Bronchial epithelial cell (primary cell): ENCODE measurements at regions not wholly inside any gene's neighbourhood (a gene's known extent, or its start where the extent isn't known, plus 50 kb on each side); places are given as distances from the start of the nearest gene placed in this dataset.

ENCODE experiments used
- DNase-seq: peaks from one replicate; pipeline ENCODE4 v3.0.0-alpha.2; 2010; ENCODE audit warnings: low read depth
- FAIRE-seq: peaks from 2 replicates; lab custom pipeline; 2011; peaks lifted over from hg19 to GRCh38; lab: Jason Lieb, UNC
- H3K27me3 ChIP-seq: 2 replicates; pipeline ENCODE4 v1.5.1; 2011; ENCODE audit warnings: low read length; ENCODE audit not compliant: control insufficient read depth, insufficient read depth
- H3K36me3 ChIP-seq: 2 replicates; pipeline ENCODE4 v1.5.1; 2011; ENCODE audit warnings: low read length; ENCODE audit not compliant: control insufficient read depth, insufficient read depth
- H3K4me3 ChIP-seq: 2 replicates; pipeline ENCODE4 v1.5.1; 2011; ENCODE audit warnings: mild to moderate bottlenecking, low read depth, low read length, control low read depth
- TF ChIP-seq, protein P1 (sequence below): IDR thresholded peaks from 2 replicates; pipeline ENCODE4 v1.5.1; 2011; ENCODE audit warnings: mild to moderate bottlenecking, moderate library complexity, low read length, control low read depth, inconsistent platforms; ENCODE audit not compliant: insufficient read depth, severe bottlenecking

GRCh38 chr11:45457649-45458048 is 171.5 kb upstream of the SYT13 start:
- TF ChIP-seq, protein P1, sequence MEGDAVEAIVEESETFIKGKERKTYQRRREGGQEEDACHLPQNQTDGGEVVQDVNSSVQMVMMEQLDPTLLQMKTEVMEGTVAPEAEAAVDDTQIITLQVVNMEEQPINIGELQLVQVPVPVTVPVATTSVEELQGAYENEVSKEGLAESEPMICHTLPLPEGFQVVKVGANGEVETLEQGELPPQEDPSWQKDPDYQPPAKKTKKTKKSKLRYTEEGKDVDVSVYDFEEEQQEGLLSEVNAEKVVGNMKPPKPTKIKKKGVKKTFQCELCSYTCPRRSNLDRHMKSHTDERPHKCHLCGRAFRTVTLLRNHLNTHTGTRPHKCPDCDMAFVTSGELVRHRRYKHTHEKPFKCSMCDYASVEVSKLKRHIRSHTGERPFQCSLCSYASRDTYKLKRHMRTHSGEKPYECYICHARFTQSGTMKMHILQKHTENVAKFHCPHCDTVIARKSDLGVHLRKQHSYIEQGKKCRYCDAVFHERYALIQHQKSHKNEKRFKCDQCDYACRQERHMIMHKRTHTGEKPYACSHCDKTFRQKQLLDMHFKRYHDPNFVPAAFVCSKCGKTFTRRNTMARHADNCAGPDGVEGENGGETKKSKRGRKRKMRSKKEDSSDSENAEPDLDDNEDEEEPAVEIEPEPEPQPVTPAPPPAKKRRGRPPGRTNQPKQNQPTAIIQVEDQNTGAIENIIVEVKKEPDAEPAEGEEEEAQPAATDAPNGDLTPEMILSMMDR: no peak
- DNase-seq: peak; percentile 49
- Histone ChIP-seq H3K4me3 (no peak overlapping the region), H3K27me3 (no peaks in the 10 kb centered on the region), H3K36me3 (no peaks in the 10 kb centered on the region)
- FAIRE-seq: no peak

DNA sequence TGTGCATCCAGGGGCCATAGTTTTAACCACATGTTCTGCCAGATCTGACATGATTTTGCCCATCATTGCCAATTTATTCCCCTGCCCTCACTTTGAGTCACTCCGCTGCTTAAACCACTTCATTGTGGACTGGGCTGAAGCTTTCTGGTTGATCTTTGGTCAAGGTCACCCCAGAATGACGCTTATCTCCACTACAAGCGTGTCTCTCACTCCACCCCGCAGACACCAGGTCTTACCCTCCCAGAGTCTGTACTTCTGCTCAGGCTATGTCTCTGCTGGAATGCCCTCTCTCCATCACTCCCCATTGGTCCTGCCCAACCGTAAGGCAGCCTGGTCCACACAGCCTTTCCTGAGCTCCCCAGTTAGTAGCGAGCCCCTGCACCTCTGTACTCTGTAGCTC is 170.5 kb upstream of the SYT13 start:
- peak; percentile 72 for FAIRE-seq
- Histone ChIP-seq H3K4me3 (no peak overlapping the region), H3K36me3 (no peaks in the 10 kb centered on the region), H3K27me3 (no peaks in the 10 kb centered on the region)
- no peak for DNase-seq
- TF ChIP-seq, protein P1: no peak

DNA sequence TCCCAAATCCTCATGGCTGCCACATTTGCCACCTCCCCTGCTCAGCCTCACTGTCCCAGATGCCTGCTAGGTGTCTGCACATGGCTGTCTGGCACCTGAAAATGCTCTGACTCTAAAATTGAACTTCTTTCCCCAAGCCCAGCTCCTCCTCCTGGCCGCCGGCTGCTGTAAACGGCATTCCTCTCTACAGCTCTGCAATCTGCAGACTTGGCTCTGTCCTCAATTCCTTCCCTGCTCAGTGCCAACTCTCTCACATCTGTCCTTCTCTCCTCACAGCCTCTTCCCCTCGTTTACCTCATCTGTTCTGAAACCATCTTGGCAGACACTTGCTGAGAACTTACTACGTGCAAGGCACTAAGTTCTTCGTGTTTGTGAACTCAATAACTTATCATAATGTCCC is 169.4 kb upstream of the SYT13 start:
- DNase-seq (no peak), FAIRE-seq (no peak)
- TF ChIP-seq, protein P1: no peak
- no peak overlapping the region for H3K4me3 ChIP-seq
- no peaks in the 10 kb centered on the region for H3K27me3 ChIP-seq
- no peaks in the 10 kb centered on the region for H3K36me3 ChIP-seq

GRCh38 chr11:45454917-45455401 is 168.8 kb upstream of the SYT13 start:
- DNase-seq: no peak
- TF ChIP-seq, protein P1: no peak
- no peaks in the 10 kb centered on the region for H3K36me3 ChIP-seq
- no peak for FAIRE-seq
- no peak overlapping the region for H3K4me3 ChIP-seq
- H3K27me3 ChIP-seq: no peaks in the 10 kb centered on the region

DNA sequence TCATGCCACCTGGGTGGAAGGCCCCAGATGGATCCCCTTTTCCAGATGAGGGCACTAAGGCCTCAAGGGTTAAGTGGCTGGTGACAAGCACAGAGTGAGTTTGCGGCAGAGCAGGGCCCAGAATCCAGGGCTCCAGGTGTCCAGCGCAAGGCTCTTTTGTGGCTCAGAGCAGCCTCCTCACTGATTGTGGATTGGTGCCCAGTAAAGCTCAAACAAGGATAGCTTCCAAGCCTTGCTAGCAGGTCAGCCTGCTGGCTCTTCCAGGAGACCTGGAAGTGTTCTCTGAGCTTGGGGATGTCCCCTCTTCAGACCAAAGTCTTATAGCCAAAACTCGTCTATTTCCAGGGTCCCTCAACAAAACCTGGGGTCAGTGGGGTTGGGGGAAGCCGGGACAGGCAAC is 167.6 kb upstream of the SYT13 start:
- Histone ChIP-seq H3K4me3 (no peak overlapping the region), H3K36me3 (no peaks in the 10 kb centered on the region), H3K27me3 (no peaks in the 10 kb centered on the region)
- FAIRE-seq: no peak
- TF ChIP-seq, protein P1: no peak
- DNase-seq: no peak

- TF ChIP-seq, protein P1: no peak
- H3K27me3 ChIP-seq: no peaks in the 10 kb centered on the region
- no peak overlapping the region for H3K4me3 ChIP-seq
- DNase-seq (no peak), FAIRE-seq (no peak)
- no peaks in the 10 kb centered on the region for H3K36me3 ChIP-seq
These were observed 165.8 kb upstream of the SYT13 start for GRCh38 chr11:45451766-45452440.
